ENCODE measurements at regions not wholly inside any gene's neighbourhood (a gene's known extent, or its start where the extent isn't known, plus 50 kb on each side); places are given as distances from the start of the nearest gene placed in this dataset.

DNA sequence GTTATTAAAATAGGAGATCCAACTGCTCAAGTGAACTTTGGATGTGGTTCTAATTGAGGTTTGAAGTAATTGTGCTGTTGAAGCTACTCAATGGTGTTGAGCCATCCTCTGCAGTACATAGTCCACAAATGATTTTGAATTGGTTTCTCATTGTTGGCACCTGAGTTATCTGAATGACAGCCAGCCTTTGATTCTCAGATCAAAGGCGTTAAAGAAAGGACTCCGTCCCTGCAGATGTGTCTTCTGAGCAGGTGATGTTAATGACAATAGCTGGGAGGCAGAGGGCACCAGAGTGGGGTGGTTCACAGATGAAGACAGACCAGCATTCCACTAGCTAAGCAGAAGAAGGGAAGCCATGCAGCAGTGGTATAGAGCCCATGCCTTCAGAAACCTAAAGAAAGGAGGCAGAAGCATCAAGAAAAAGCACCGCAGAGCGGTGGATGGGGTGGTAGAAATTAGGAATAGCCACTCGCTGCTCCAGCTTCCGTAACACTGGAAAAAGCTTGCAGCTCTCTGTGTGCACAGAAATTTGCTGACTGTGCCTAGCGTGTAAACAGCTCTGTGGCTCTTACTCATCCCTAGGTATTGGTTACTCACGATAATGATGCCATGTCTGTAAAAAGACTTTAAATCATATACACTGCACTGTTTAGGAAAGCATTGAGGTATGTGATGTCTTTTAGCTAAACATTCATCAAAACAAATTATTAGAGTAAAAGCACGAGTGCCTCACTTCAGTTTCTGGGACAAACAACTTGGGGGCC is 79.2 kb upstream of the CLCN4 start:
- Histone ChIP-seq H3K4me2 (ENCODE audit: low read length) (no peak overlapping the region), H3K27me3 (ENCODE audit: insufficient read depth, low read length) (no peaks in the 10 kb centered on the region), H3K36me3 (ENCODE audit: insufficient read depth, low read length) (no peaks in the 10 kb centered on the region), H3K79me2 (ENCODE audit: insufficient read depth, low read length) (no peaks in the 10 kb centered on the region), H3K9me3 (ENCODE audit: low read length) (no peaks in the 10 kb centered on the region), H4K20me1 (ENCODE audit: insufficient read depth, low read length) (no peaks in the 10 kb centered on the region), H3K4me1 (ENCODE audit: insufficient read depth, low read length, severe bottlenecking) (peaks cover 1% of the 10 kb centered on the region), H3F3A (ENCODE audit: insufficient read depth, low read length) (no peaks in the 10 kb centered on the region), H3K4me3 (ENCODE audit: low read depth, low read length, poor library complexity, severe bottlenecking) (no peak overlapping the region), H3K9ac (ENCODE audit: low read length) (no peak overlapping the region), H2AFZ (ENCODE audit: low read length) (no peak overlapping the region), H3K9me2 (ENCODE audit: low read depth, low read length) (no peaks in the 10 kb centered on the region), H3K27ac (ENCODE audit: low read depth, low read length, poor library complexity, severe bottlenecking) (no peak overlapping the region)
- TF ChIP-seq EZH2 (IDR thresholded peaks at IDR 0.05; ENCODE audit: borderline replicate concordance, low read length): no peak
- TF ChIP-seq, protein P1, sequence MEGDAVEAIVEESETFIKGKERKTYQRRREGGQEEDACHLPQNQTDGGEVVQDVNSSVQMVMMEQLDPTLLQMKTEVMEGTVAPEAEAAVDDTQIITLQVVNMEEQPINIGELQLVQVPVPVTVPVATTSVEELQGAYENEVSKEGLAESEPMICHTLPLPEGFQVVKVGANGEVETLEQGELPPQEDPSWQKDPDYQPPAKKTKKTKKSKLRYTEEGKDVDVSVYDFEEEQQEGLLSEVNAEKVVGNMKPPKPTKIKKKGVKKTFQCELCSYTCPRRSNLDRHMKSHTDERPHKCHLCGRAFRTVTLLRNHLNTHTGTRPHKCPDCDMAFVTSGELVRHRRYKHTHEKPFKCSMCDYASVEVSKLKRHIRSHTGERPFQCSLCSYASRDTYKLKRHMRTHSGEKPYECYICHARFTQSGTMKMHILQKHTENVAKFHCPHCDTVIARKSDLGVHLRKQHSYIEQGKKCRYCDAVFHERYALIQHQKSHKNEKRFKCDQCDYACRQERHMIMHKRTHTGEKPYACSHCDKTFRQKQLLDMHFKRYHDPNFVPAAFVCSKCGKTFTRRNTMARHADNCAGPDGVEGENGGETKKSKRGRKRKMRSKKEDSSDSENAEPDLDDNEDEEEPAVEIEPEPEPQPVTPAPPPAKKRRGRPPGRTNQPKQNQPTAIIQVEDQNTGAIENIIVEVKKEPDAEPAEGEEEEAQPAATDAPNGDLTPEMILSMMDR (IDR thresholded peaks at IDR 0.05; ENCODE audit: low read length): no peak; the same call in 1 of the 2 replicates

DNA sequence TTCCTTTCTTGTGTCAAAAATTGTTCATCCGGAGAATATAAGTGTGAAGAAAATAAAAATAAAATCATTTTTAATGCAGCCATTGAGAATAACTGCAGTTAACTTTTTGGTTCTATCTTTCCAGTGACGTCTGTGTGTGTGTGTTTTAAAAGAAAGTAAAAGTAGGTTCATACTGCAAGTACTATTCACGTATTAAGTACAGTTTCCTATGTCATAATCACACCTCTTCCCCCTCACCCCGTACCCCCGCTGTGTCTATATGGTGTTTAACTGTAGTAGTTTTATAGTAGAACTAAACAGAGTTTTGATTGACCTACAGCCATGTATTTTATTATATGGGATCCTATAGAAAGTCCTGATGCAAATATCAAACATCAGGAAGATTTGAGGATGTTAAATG is 78.5 kb upstream of the CLCN4 start:
- Histone ChIP-seq H3K27me3 (ENCODE audit: insufficient read depth, low read length) (no peaks in the 10 kb centered on the region), H3K27ac (ENCODE audit: low read depth, low read length, poor library complexity, severe bottlenecking) (no peak overlapping the region), H3K9me2 (ENCODE audit: low read depth, low read length) (no peaks in the 10 kb centered on the region), H3K9me3 (ENCODE audit: low read length) (no peaks in the 10 kb centered on the region), H3K4me2 (ENCODE audit: low read length) (no peak overlapping the region), H3F3A (ENCODE audit: insufficient read depth, low read length) (no peaks in the 10 kb centered on the region), H2AFZ (ENCODE audit: low read length) (no peak overlapping the region), H3K9ac (ENCODE audit: low read length) (no peak overlapping the region), H3K4me1 (ENCODE audit: insufficient read depth, low read length, severe bottlenecking) (peaks cover 8% of the 10 kb centered on the region), H4K20me1 (ENCODE audit: insufficient read depth, low read length) (no peaks in the 10 kb centered on the region), H3K4me3 (ENCODE audit: low read depth, low read length, poor library complexity, severe bottlenecking) (no peak overlapping the region), H3K36me3 (ENCODE audit: insufficient read depth, low read length) (no peaks in the 10 kb centered on the region), H3K79me2 (ENCODE audit: insufficient read depth, low read length) (no peaks in the 10 kb centered on the region)
- no peak for TF ChIP-seq EZH2 (IDR thresholded peaks at IDR 0.05; ENCODE audit: borderline replicate concordance, low read length)
- TF ChIP-seq, protein P1 (IDR thresholded peaks at IDR 0.05; ENCODE audit: low read length): no peak

DNA sequence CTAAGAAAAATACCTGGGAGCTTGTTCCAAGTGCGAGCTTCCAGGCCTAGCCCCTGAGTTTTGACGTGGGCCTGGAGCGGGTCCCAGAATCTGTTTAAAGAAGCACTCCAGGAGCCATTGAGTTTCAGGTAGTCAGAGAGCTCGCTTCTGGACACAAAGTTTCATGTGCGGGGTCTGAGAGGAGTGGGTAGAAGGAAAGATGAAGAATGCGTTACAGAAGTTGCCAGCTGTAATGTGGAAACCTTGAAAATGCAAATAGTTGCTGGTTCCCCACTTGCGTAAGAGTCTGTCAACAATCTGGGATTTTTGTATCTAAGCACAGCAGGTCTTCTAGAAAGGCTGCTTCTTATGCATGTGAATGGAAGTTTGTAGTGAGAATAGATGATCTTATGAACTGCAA is 77.5 kb upstream of the CLCN4 start:
- Histone ChIP-seq H2AFZ (ENCODE audit: low read length) (no peak overlapping the region), H3K79me2 (ENCODE audit: insufficient read depth, low read length) (no peaks in the 10 kb centered on the region), H3K36me3 (ENCODE audit: insufficient read depth, low read length) (no peaks in the 10 kb centered on the region), H3K4me2 (ENCODE audit: low read length) (no peak overlapping the region), H3K27me3 (ENCODE audit: insufficient read depth, low read length) (no peaks in the 10 kb centered on the region), H4K20me1 (ENCODE audit: insufficient read depth, low read length) (no peaks in the 10 kb centered on the region), H3K9me2 (ENCODE audit: low read depth, low read length) (no peaks in the 10 kb centered on the region), H3K9ac (ENCODE audit: low read length) (no peak overlapping the region), H3F3A (ENCODE audit: insufficient read depth, low read length) (no peaks in the 10 kb centered on the region), H3K4me3 (ENCODE audit: low read depth, low read length, poor library complexity, severe bottlenecking) (no peak overlapping the region), H3K27ac (ENCODE audit: low read depth, low read length, poor library complexity, severe bottlenecking) (no peak overlapping the region), H3K9me3 (ENCODE audit: low read length) (no peaks in the 10 kb centered on the region), H3K4me1 (ENCODE audit: insufficient read depth, low read length, severe bottlenecking) (peaks cover 16% of the 10 kb centered on the region)
- TF ChIP-seq, protein P1 (IDR thresholded peaks at IDR 0.05; ENCODE audit: low read length): no peak
- no peak for TF ChIP-seq EZH2 (IDR thresholded peaks at IDR 0.05; ENCODE audit: borderline replicate concordance, low read length)

Data from OCI-LY1 (cell line).